GM12865 (cell line): ENCODE measurements at regions not wholly inside any gene's neighbourhood (a gene's known extent, or its start where the extent isn't known, plus 50 kb on each side); places are given as distances from the start of the nearest gene placed in this dataset.
"Not testable (repeated sequence)": the region's sequence is repeated elsewhere in the genome, so short reads cannot be mapped to it uniquely, and the experiment has no call there.

Experiments used
- DNase-seq: peaks from one replicate; pipeline ENCODE4 v3.0.0; 2010; ENCODE audit warnings: low read depth
- H3K4me3 ChIP-seq: 2 replicates; pipeline ENCODE4 v1.5.1; 2011; ENCODE audit warnings: mild to moderate bottlenecking, low read depth, low read length, control low read depth
- CTCF ChIP-seq: IDR thresholded peaks from 2 replicates; pipeline ENCODE4 v1.5.1; 2011; ENCODE audit warnings: low read length, control low read depth, low read depth, inconsistent platforms; ENCODE audit not compliant: insufficient read depth; ENCODE audit errors: missing control alignments

- DNase-seq, result no peak
Measured at GRCh38 chr4:79199743-79200142, 126.1 kb downstream of the NAA11 start.

GRCh38 chr4:79198951-79199587, 126.8 kb downstream of the NAA11 start:
- no peak for DNase-seq

More at GRCh38 chr4:79199743-79200142, 126.1 kb downstream of the NAA11 start:
- no peak overlapping the region for H3K4me3 ChIP-seq
- no peak for TF ChIP-seq CTCF

GRCh38 chr4:79197275-79198009, 128.4 kb downstream of the NAA11 start:
- H3K4me3 ChIP-seq, result no peak overlapping the region
- DNase-seq, result no peak
- no peak for TF ChIP-seq CTCF

More at GRCh38 chr4:79198951-79199587, 126.8 kb downstream of the NAA11 start:
- H3K4me3 ChIP-seq, result no peak overlapping the region
- TF ChIP-seq CTCF, result no peak

- H3K4me3 ChIP-seq, DNase-seq: not testable (repeated sequence)
Measured at GRCh38 chr4:79191292-79191691, 134.6 kb downstream of the NAA11 start.

GRCh38 chr4:79185526-79186045, 140.3 kb downstream of the NAA11 start:
- no peak for DNase-seq
- no peak for TF ChIP-seq CTCF
- H3K4me3 ChIP-seq, result no peak overlapping the region

- DNase-seq, result no peak
- TF ChIP-seq CTCF, result no peak
- no peak overlapping the region for H3K4me3 ChIP-seq
Measured at GRCh38 chr4:79184476-79184875, 141.4 kb downstream of the NAA11 start.

- TF ChIP-seq CTCF, result no peak
- peak; percentile 32 for DNase-seq
- no peak overlapping the region for H3K4me3 ChIP-seq
Measured at GRCh38 chr4:79182209-79182608, 143.7 kb downstream of the NAA11 start.
